K562 (cell line): ENCODE measurements at regions not wholly inside any gene's neighbourhood (a gene's known extent, or its start where the extent isn't known, plus 50 kb on each side); places are given as distances from the start of the nearest gene placed in this dataset.

Source experiments
- CTCF ChIP-seq, 3 experiments: IDR thresholded peaks in 2 of 3; conservative IDR thresholded peaks in 1 of 3; 2 replicates each; pipeline ENCODE4 v1.5.1; 2011 to 2012; ENCODE audit warnings: low read length in 3 of 3, mild to moderate bottlenecking in 3 of 3, control low read depth in 2 of 3, improper control_type of control experiment in 1 of 3, inconsistent platforms in 1 of 3, low read depth in 1 of 3, mixed read lengths in 1 of 3, moderate library complexity in 1 of 3; ENCODE audit not compliant: insufficient read depth in 2 of 3
- EZH2 ChIP-seq: IDR thresholded peaks from 2 replicates; pipeline ENCODE4 v1.6.1; 2012; ENCODE audit warnings: low read depth, mild to moderate bottlenecking, inconsistent platforms, low read length, borderline replicate concordance
- HBP1 ChIP-seq: fragments of 450-650 bp; formaldehyde crosslinking; IDR thresholded peaks from 2 replicates; pipeline ENCODE4 v1.4.0; 2022; ENCODE audit warnings: missing genetic modification characterization
- HDAC2 ChIP-seq: fragments of 450-650 bp; IDR thresholded peaks from 2 replicates; pipeline ENCODE4 v1.6.1; 2016; ENCODE audit warnings: mild to moderate bottlenecking
- JUND ChIP-seq, 2 experiments: IDR thresholded peaks; 2 replicates in 1 of 2; 3 replicates in 1 of 2; pipeline ENCODE4 v1.6.1; 2011; ENCODE audit warnings: borderline replicate concordance in 2 of 2, low read depth in 2 of 2, low read length in 2 of 2, improper control_type of control experiment in 1 of 2, missing biosample characterization in 1 of 2, missing genetic modification characterization in 1 of 2, missing genetic modification reagents in 1 of 2
- NR2F6 ChIP-seq: fragments of 450-650 bp; formaldehyde crosslinking; IDR thresholded peaks from 2 replicates; pipeline ENCODE4 v1.4.0; 2020; ENCODE audit warnings: mild to moderate bottlenecking
- PCBP1 ChIP-seq: fragments of 200-400 bp; formaldehyde crosslinking; IDR thresholded peaks from 2 replicates; pipeline ENCODE4 v1.6.1; 2018; ENCODE audit warnings: mild to moderate bottlenecking, low read depth, low read length; ENCODE audit not compliant: poor library complexity, severe bottlenecking
- PRPF4 ChIP-seq: fragments of 200-400 bp; formaldehyde crosslinking; IDR thresholded peaks from one replicate; pipeline ENCODE4 v1.6.1; 2017; ENCODE audit warnings: low read length, low read depth, mild to moderate bottlenecking; ENCODE audit not compliant: insufficient read depth, poor library complexity, severe bottlenecking
- RAD51 ChIP-seq: fragments of 450-650 bp; IDR thresholded peaks from 2 replicates; pipeline ENCODE4 v1.7.1; 2016; ENCODE audit warnings: low read depth, mild to moderate bottlenecking, borderline replicate concordance
- RNF2 ChIP-seq: sonication (generic); IDR thresholded peaks from 2 replicates; pipeline ENCODE4 v1.6.1; 2016
- SP1 ChIP-seq: sonication (generic); formaldehyde crosslinking; IDR thresholded peaks from 2 replicates; pipeline ENCODE4 v1.8.1; 2022; ENCODE audit warnings: mild to moderate bottlenecking, missing genetic modification reagents
- ZNF449 ChIP-seq: fragments of 250-450 bp; sonication (Bioruptor Pico); IDR thresholded peaks from 2 replicates; pipeline ENCODE4 v1.8.0; 2022; ENCODE audit warnings: moderate library complexity, mild to moderate bottlenecking, inconsistent platforms
- ZNF707 ChIP-seq: fragments of 250-450 bp; sonication (Bioruptor Pico); conservative IDR thresholded peaks from 2 replicates; pipeline ENCODE4 v1.8.0; 2022; ENCODE audit warnings: inconsistent platforms, mild to moderate bottlenecking, moderate library complexity

- TF ChIP-seq ZNF707 (CRISPR knock-in tag) (no peak), HDAC2 (no peak), RNF2 (no peak), ZNF449 (CRISPR knock-in tag) (no peak), HBP1 (no peak), PRPF4 (no peak), NR2F6 (CRISPR knock-in tag) (no peak), EZH2 (no peak), JUND (IDR thresholded peaks at IDR 0.05; ENCODE audit: borderline replicate concordance, low read depth, low read length) (no peak), JUND (tag; IDR thresholded peaks at IDR 0.05; ENCODE audit: borderline replicate concordance, low read depth, low read length) (no peak), SP1 (CRISPR knock-in tag) (no peak), PCBP1 (no peak), RAD51 (peak; percentile 85), CTCF (IDR thresholded peaks at IDR 0.05 in 2 of 3, conservative IDR thresholded peaks at IDR 0.05 in 1 of 3; ENCODE audit: insufficient read depth in 2 of 3, low read depth in 1 of 3, low read length in 3 of 3) (no peak)
These were observed 674.4 kb downstream of the NTRK3 start for GRCh38 chr15:87582169-87582568.
